ENCODE measurements at regions not wholly inside any gene's neighbourhood (a gene's known extent, or its start where the extent isn't known, plus 50 kb on each side); places are given as distances from the start of the nearest gene placed in this dataset.

DNA sequence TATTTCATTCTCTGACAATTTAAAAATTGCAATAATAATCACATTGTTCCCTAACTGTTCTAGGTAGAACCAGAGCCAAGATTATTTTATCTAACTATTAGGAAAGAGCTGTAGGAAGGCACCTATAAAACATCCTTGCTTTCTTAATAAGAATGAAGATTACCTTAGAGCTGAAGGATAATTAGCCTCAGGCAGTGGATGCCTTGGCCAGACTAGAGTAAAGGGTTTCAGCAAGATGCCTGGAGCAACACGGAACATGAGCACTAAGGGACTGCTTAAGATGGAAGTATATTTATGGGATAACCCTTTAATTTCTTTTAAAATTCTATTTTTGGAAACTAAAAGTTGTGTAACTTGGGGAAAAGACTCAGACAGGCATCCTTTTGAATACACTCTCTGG is 456.6 kb upstream of the RBMS3 start:
- H3K9me3 Mint-ChIP-seq, result no peaks in the 10 kb centered on the region
- no peaks in the 10 kb centered on the region for H3K36me3 Mint-ChIP-seq (ENCODE audit: low read depth)
- H3K4me1 Mint-ChIP-seq, result no peaks in the 10 kb centered on the region

DNA sequence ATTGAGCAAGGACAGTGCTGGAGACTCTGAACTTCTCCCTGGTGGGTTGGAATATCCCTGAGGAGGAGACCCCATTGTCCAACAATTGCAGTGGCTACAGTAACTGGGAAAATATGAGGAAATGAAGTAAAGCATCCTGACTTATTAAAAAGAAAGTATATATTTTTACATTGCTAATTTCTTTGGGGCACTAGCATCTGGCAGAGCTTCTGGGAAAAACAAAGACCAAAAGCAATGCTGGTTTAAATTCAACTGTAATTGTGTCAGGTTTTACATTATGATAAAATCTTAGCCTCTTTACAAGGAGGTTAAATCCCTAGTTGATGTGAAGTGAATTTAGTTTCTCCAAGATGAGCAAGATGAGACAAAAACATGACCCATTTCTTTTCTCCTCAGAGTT is 454.0 kb upstream of the RBMS3 start:
- H3K4me1 Mint-ChIP-seq, result no peaks in the 10 kb centered on the region
- no peak overlapping the region for H3K4me3 Mint-ChIP-seq
- no peaks in the 10 kb centered on the region for H3K36me3 Mint-ChIP-seq (ENCODE audit: low read depth)
- DNase-seq, result no peak
- TF ChIP-seq, protein P1, sequence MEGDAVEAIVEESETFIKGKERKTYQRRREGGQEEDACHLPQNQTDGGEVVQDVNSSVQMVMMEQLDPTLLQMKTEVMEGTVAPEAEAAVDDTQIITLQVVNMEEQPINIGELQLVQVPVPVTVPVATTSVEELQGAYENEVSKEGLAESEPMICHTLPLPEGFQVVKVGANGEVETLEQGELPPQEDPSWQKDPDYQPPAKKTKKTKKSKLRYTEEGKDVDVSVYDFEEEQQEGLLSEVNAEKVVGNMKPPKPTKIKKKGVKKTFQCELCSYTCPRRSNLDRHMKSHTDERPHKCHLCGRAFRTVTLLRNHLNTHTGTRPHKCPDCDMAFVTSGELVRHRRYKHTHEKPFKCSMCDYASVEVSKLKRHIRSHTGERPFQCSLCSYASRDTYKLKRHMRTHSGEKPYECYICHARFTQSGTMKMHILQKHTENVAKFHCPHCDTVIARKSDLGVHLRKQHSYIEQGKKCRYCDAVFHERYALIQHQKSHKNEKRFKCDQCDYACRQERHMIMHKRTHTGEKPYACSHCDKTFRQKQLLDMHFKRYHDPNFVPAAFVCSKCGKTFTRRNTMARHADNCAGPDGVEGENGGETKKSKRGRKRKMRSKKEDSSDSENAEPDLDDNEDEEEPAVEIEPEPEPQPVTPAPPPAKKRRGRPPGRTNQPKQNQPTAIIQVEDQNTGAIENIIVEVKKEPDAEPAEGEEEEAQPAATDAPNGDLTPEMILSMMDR (IDR thresholded peaks at IDR 0.05), result no peak
- H3K9me3 Mint-ChIP-seq, result peaks cover 17% of the 10 kb centered on the region
- H3K27ac Mint-ChIP-seq, result no peak overlapping the region
- H3K27me3 Mint-ChIP-seq (ENCODE audit: low read depth, poor library complexity), result peaks cover 7% of the 10 kb centered on the region

More for the DNA sequence above, 456.6 kb upstream of the RBMS3 start:
- no peak for DNase-seq
- TF ChIP-seq, protein P1 (IDR thresholded peaks at IDR 0.05), result no peak
- Mint-ChIP-seq H3K27ac (no peak overlapping the region), H3K4me3 (no peak overlapping the region), H3K27me3 (ENCODE audit: low read depth, poor library complexity) (peaks cover 8% of the 10 kb centered on the region)

DNA sequence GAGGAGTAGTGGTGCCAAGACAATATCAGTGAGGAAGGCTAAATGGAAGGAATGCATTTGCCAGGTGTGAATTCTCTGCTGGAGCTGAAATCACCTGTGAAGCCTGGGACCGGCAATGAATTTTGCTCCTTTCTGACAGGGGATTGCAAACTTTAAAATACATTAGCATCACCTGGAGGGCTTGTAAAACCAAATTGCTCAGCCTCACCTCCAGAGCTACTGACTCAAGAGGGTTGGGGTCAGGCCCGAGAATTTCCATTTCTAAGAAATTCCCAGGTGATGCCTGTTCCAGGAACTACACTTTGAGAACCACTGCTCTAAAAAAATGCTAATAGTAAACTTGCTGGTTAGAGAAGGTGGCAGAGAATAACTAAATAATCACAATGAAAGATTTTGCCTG is 445.6 kb upstream of the RBMS3 start:
- H3K36me3 Mint-ChIP-seq (ENCODE audit: low read depth), result no peaks in the 10 kb centered on the region
- no peak overlapping the region for H3K4me3 Mint-ChIP-seq
- TF ChIP-seq, protein P1 (IDR thresholded peaks at IDR 0.05), result no peak
- peaks cover 11% of the 10 kb centered on the region for H3K27me3 Mint-ChIP-seq (ENCODE audit: low read depth, poor library complexity)
- no peak for DNase-seq
- no peaks in the 10 kb centered on the region for H3K4me1 Mint-ChIP-seq
- no peak overlapping the region for H3K27ac Mint-ChIP-seq
- peaks cover 17% of the 10 kb centered on the region for H3K9me3 Mint-ChIP-seq

DNA sequence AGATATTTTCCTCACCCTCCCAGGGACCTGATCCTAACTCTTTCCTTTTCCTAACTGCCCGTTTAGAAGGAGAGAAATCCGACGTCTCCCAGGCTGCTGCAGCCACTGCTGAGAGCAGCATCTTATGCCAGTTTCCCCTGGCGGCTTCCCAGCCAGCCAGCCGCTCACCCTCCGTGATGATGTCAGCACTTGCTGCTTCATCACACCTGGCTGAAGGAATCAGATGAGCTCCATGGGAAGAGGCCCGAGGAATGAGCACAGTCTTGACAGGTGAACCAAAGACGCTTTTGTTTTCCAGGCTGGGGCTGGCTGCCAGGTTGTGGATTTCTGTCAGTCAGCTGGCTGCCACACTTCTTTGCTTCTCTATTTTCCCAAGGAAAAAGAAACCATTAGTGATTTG is 445.1 kb upstream of the RBMS3 start:
- Mint-ChIP-seq H3K27me3 (ENCODE audit: low read depth, poor library complexity) (peaks cover 11% of the 10 kb centered on the region), H3K9me3 (peaks cover 12% of the 10 kb centered on the region), H3K4me3 (no peak overlapping the region), H3K36me3 (ENCODE audit: low read depth) (no peaks in the 10 kb centered on the region), H3K4me1 (peaks cover 5% of the 10 kb centered on the region), H3K27ac (no peak overlapping the region)
- no peak for DNase-seq
- TF ChIP-seq, protein P1 (IDR thresholded peaks at IDR 0.05), result no peak

DNA sequence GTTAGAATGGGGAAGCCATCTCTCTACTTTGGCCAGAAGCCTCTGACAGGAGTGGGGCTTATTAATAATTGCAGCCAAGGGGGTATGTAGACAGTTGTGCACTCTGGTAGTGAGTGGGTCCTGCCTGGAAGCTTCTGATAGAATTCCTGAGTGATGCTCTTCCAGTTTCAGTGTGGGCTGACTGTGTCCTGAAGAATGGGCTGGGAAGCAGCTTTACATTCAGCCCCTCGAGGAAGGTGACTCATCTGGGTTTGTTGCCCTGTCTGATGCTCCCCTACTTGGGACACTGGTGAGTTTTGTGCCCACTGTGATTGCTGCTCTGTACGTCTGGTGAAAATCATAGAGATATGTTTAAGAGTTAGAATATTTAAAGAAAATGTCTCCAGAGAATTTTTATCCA is 444.7 kb upstream of the RBMS3 start:
- TF ChIP-seq, protein P1 (IDR thresholded peaks at IDR 0.05), result no peak
- H3K4me1 Mint-ChIP-seq, result peaks cover 8% of the 10 kb centered on the region
- H3K9me3 Mint-ChIP-seq, result peaks cover 8% of the 10 kb centered on the region
- DNase-seq, result no peak
- no peak overlapping the region for H3K27ac Mint-ChIP-seq
- no peak overlapping the region for H3K4me3 Mint-ChIP-seq
- no peaks in the 10 kb centered on the region for H3K36me3 Mint-ChIP-seq (ENCODE audit: low read depth)
- peaks cover 11% of the 10 kb centered on the region for H3K27me3 Mint-ChIP-seq (ENCODE audit: low read depth, poor library complexity)

DNA sequence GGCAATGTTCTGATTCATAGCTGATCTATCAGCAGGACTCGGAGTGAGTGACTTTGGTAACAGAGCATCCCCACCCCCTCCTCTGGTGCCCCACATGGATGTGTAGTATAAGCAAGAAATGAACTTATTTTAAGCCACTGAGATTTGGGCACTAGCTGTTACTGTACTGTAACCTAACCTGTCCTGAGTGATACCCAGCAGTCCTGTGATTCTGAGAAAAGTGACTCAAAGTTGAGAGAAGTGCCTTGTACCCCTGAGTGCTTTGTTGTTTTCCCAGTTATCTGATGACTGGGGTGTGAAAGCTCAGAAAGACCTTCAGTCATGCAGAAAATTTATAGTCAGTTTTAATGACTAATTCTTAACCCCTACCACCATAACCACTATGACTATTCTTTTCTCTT is 439.9 kb upstream of the RBMS3 start:
- no peaks in the 10 kb centered on the region for H3K9me3 Mint-ChIP-seq
- H3K4me3 Mint-ChIP-seq, result no peak overlapping the region
- H3K27ac Mint-ChIP-seq, result no peak overlapping the region

More for the DNA sequence above, 439.9 kb upstream of the RBMS3 start:
- peaks cover 17% of the 10 kb centered on the region for H3K4me1 Mint-ChIP-seq
- TF ChIP-seq, protein P1 (IDR thresholded peaks at IDR 0.05), result no peak
- DNase-seq, result no peak
- no peaks in the 10 kb centered on the region for H3K36me3 Mint-ChIP-seq (ENCODE audit: low read depth)
- H3K27me3 Mint-ChIP-seq (ENCODE audit: low read depth, poor library complexity), result peaks cover 5% of the 10 kb centered on the region

Measured in nephron progenitor cell (in vitro differentiated cells).